ENCODE measurements at regions not wholly inside any gene's neighbourhood (a gene's known extent, or its start where the extent isn't known, plus 50 kb on each side); places are given as distances from the start of the nearest gene placed in this dataset.

- no peak for TF ChIP-seq CTCF (IDR thresholded peaks at IDR 0.05; ENCODE audit: extremely low read depth, insufficient read depth, missing control alignments)
- in situ Hi-C loops (cut with MboI; ENCODE audit: low pct_unique_long_range_greater_than_20kb, low sequenced_read_pairs, unreplicated experiment) = no loop called here
- DNase-seq (ENCODE audit: low spot score) = no peak
Measured at GRCh38 chr1:78277253-78277652, 213.5 kb upstream of the PTGFR start.

GRCh38 chr1:78279051-78279450 is 211.7 kb upstream of the PTGFR start:
- in situ Hi-C loops (cut with MboI; ENCODE audit: low pct_unique_long_range_greater_than_20kb, low sequenced_read_pairs, unreplicated experiment) = no loop called here
- DNase-seq (ENCODE audit: low spot score) = no peak
- no peak for TF ChIP-seq CTCF (IDR thresholded peaks at IDR 0.05; ENCODE audit: extremely low read depth, insufficient read depth, missing control alignments)

- no peak for DNase-seq (ENCODE audit: low spot score)
- in situ Hi-C loops (cut with MboI; ENCODE audit: low pct_unique_long_range_greater_than_20kb, low sequenced_read_pairs, unreplicated experiment) = no loop called here
- TF ChIP-seq CTCF (IDR thresholded peaks at IDR 0.05; ENCODE audit: extremely low read depth, insufficient read depth, missing control alignments) = no peak
Measured at GRCh38 chr1:78280626-78281025, 210.1 kb upstream of the PTGFR start.

GRCh38 chr1:78281580-78281979 is 209.2 kb upstream of the PTGFR start:
- no peak for TF ChIP-seq CTCF (IDR thresholded peaks at IDR 0.05; ENCODE audit: extremely low read depth, insufficient read depth, missing control alignments)
- in situ Hi-C loops (cut with MboI; ENCODE audit: low pct_unique_long_range_greater_than_20kb, low sequenced_read_pairs, unreplicated experiment) = no loop called here
- DNase-seq (ENCODE audit: low spot score) = no peak

- in situ Hi-C loops (cut with MboI; ENCODE audit: low pct_unique_long_range_greater_than_20kb, low sequenced_read_pairs, unreplicated experiment) = no loop called here
- no peak for TF ChIP-seq CTCF (IDR thresholded peaks at IDR 0.05; ENCODE audit: extremely low read depth, insufficient read depth, missing control alignments)
- no peak for DNase-seq (ENCODE audit: low spot score)
Measured at GRCh38 chr1:78283691-78284090, 207.1 kb upstream of the PTGFR start.

GRCh38 chr1:78284354-78284753 is 206.4 kb upstream of the PTGFR start:
- DNase-seq (ENCODE audit: low spot score) = no peak
- no peak for TF ChIP-seq CTCF (IDR thresholded peaks at IDR 0.05; ENCODE audit: extremely low read depth, insufficient read depth, missing control alignments)
- in situ Hi-C loops (cut with MboI; ENCODE audit: low pct_unique_long_range_greater_than_20kb, low sequenced_read_pairs, unreplicated experiment) = no loop called here

GRCh38 chr1:78286686-78287085 is 204.1 kb upstream of the PTGFR start:
- no peak for TF ChIP-seq CTCF (IDR thresholded peaks at IDR 0.05; ENCODE audit: extremely low read depth, insufficient read depth, missing control alignments)
- in situ Hi-C loops (cut with MboI; ENCODE audit: low pct_unique_long_range_greater_than_20kb, low sequenced_read_pairs, unreplicated experiment) = no loop called here
- no peak for DNase-seq (ENCODE audit: low spot score)

All from GM13977 (cell line).